Activated CD8-positive, alpha-beta T cell treated with anti-CD3 and anti-CD28 coated beads for 36 hours (primary cell): ENCODE measurements at regions not wholly inside any gene's neighbourhood (a gene's known extent, or its start where the extent isn't known, plus 50 kb on each side); places are given as distances from the start of the nearest gene placed in this dataset.

Experiments used
- ATAC-seq: fragments of 200-7000 bp; cut with Tn5 transposase; one replicate; pipeline ENCODE4 v1.10.0; 2021; ENCODE audit warnings: mild to moderate bottlenecking, moderate library complexity
- CTCF ChIA-PET: fragments of 350-600 bp; sonication (Branson Sonifier 250); formaldehyde crosslinking; loops from one replicate; lab custom pipeline; 2021; ENCODE audit warnings: antibody characterized with exemption; lab: Charles Lee
- POLR2A ChIA-PET: fragments of 350-600 bp; sonication (Branson Sonifier 250); formaldehyde crosslinking; loops from one replicate; lab custom pipeline; 2021; ENCODE audit warnings: antibody characterized with exemption; lab: Charles Lee
- DNase-seq: peaks from one replicate; pipeline ENCODE4 v3.0.0-alpha.2; 2020
- H3K27ac Mint-ChIP-seq: one replicate; pipeline ENCODE4 v1.8.0; 2021; ENCODE audit warnings: mild to moderate bottlenecking, mixed read lengths
- H3K27me3 Mint-ChIP-seq: one replicate; pipeline ENCODE4 v1.8.0; 2021; ENCODE audit warnings: mixed read lengths
- H3K36me3 Mint-ChIP-seq: one replicate; pipeline ENCODE4 v1.8.0; 2021; ENCODE audit warnings: low read depth, mixed read lengths
- H3K4me1 Mint-ChIP-seq: one replicate; pipeline ENCODE4 v1.8.0; 2021; ENCODE audit warnings: low read depth, mixed read lengths
- H3K4me3 Mint-ChIP-seq: one replicate; pipeline ENCODE4 v1.8.0; 2021; ENCODE audit warnings: mild to moderate bottlenecking, moderate library complexity, mixed read lengths
- H3K9me3 Mint-ChIP-seq: one replicate; pipeline ENCODE4 v1.8.0; 2021; ENCODE audit warnings: mixed read lengths
- CTCF ChIP-seq: fragments of 200-600 bp; IDR thresholded peaks from one replicate; pipeline ENCODE4 v1.8.0; 2022; ENCODE audit warnings: antibody characterized with exemption, mild to moderate bottlenecking
- intact Hi-C: fragments of 100-400 bp; cut with micrococcal nuclease; formaldehyde crosslinking; loops from one replicate; pipeline ENCODE4 v1.10.0; 2022

- intact Hi-C loops = no loop called here
- CTCF ChIA-PET = no interaction called here
- Mint-ChIP-seq H3K27me3 (no peaks in the 10 kb centered on the region), H3K36me3 (no peaks in the 10 kb centered on the region), H3K9me3 (peaks cover 2% of the 10 kb centered on the region), H3K4me1 (no peaks in the 10 kb centered on the region), H3K27ac (no peak overlapping the region), H3K4me3 (no peak overlapping the region)
- ATAC-seq (no peak), DNase-seq (no peak)
- POLR2A ChIA-PET = no interaction called here
- TF ChIP-seq CTCF = no peak
Observed at GRCh38 chr12:78442454-78442801, 422.1 kb upstream of the SYT1 start.

DNA sequence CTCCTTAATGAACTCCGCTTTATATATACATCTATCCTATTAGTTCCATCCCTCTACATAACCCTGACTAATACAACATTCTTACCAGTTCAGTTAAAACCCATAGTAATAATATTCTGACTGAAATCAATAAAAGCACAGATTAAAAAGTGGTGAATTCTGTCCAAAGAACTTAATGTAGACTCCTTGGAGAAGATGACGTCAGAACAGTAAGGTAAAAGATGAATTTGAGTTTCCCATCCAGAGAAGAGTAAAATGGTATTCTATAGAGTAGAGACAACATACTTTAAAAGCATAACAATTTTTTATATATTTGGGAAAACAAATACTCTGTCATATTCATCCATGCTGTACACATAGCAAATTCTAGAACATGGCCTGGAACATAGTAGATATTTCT lies 418.0 kb upstream of the SYT1 start:
- POLR2A ChIA-PET = no interaction called here
- CTCF ChIA-PET = no interaction called here
- ATAC-seq (no peak), DNase-seq (no peak)
- Mint-ChIP-seq H3K4me1 (no peaks in the 10 kb centered on the region), H3K4me3 (no peak overlapping the region), H3K36me3 (no peaks in the 10 kb centered on the region), H3K27me3 (no peaks in the 10 kb centered on the region), H3K27ac (no peak overlapping the region), H3K9me3 (peaks cover 3% of the 10 kb centered on the region)
- intact Hi-C loops = no loop called here
- no peak for TF ChIP-seq CTCF

DNA sequence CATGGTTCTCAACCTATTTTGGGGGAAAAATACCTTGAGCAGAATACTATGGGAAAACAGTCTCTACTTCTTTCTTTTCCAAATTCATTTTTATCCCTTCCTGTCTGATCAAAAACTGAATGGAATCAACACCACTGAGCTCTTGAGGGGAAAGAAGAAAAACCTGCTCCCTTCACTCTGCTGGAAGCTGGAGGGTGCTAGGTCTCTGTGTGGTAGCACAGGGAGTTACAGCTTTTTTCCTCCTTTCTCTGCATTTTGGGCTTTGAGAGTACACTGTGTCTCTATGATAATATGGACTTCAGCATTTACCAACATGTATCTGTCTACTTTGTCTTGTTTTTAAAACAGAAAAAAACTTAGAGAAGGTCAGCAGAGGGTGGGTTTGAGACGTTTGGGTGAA lies 417.2 kb upstream of the SYT1 start:
- no peak overlapping the region for H3K4me3 Mint-ChIP-seq
- CTCF ChIA-PET = no interaction called here

DNA sequence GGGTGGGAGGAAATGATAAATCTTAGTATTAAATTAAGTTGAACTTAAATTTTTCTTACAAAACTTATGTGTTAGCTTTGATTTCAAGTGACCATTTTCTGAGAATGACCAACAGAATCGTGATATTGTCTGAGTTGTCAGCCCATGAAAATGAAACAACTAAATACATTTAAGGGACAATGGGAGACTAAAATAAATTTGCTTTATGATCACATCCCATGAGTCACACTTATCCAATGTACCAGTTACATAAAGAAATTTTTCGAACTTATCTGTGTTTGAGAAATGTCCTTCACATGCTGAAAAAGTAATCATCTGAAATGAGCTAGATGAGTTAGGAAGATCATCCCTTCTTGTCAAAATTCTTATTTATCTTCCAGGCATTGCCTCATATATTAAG lies 415.9 kb upstream of the SYT1 start:
- CTCF ChIA-PET = no interaction called here
- Mint-ChIP-seq H3K9me3 (peaks cover 3% of the 10 kb centered on the region), H3K27me3 (no peaks in the 10 kb centered on the region), H3K27ac (no peak overlapping the region), H3K4me3 (no peak overlapping the region), H3K36me3 (no peaks in the 10 kb centered on the region), H3K4me1 (no peaks in the 10 kb centered on the region)
- ATAC-seq (no peak), DNase-seq (no peak)
- POLR2A ChIA-PET = no interaction called here
- no peak for TF ChIP-seq CTCF
- intact Hi-C loops = no loop called here

More for the DNA sequence above, 417.2 kb upstream of the SYT1 start:
- ATAC-seq (no peak), DNase-seq (no peak)
- no peaks in the 10 kb centered on the region for H3K4me1 Mint-ChIP-seq
- POLR2A ChIA-PET = no interaction called here
- no peaks in the 10 kb centered on the region for H3K36me3 Mint-ChIP-seq
- intact Hi-C loops = no loop called here
- no peaks in the 10 kb centered on the region for H3K27me3 Mint-ChIP-seq
- TF ChIP-seq CTCF = no peak
- peaks cover 3% of the 10 kb centered on the region for H3K9me3 Mint-ChIP-seq
- no peak overlapping the region for H3K27ac Mint-ChIP-seq

GRCh38 chr12:78455991-78456390 lies 408.6 kb upstream of the SYT1 start:
- Mint-ChIP-seq H3K27me3 (no peaks in the 10 kb centered on the region), H3K9me3 (peaks cover 15% of the 10 kb centered on the region), H3K27ac (no peak overlapping the region), H3K36me3 (no peaks in the 10 kb centered on the region), H3K4me1 (no peaks in the 10 kb centered on the region), H3K4me3 (no peak overlapping the region)
- ChIA-PET POLR2A (no interaction called here), CTCF (no interaction called here)
- intact Hi-C loops = no loop called here
- ATAC-seq (no peak), DNase-seq (no peak)
- no peak for TF ChIP-seq CTCF
